RWPE2 (cell line): ENCODE measurements at regions not wholly inside any gene's neighbourhood (a gene's known extent, or its start where the extent isn't known, plus 50 kb on each side); places are given as distances from the start of the nearest gene placed in this dataset.

ENCODE experiments used
- ATAC-seq: fragments of 200-7000 bp; cut with Tn5 transposase; 3 replicates; pipeline ENCODE4 v1.9.1; 2021; ENCODE audit warnings: low read depth
- DNase-seq: peaks from one replicate; pipeline ENCODE4 v3.0.0-alpha.2; 2020; ENCODE audit warnings: low spot score
- H3K27ac ChIP-seq: fragments of 450-650 bp; 2 replicates; pipeline ENCODE4 v1.5.1; 2017; ENCODE audit warnings: mild to moderate bottlenecking; ENCODE audit not compliant: poor library complexity, severe bottlenecking
- H3K27me3 ChIP-seq: fragments of 250-450 bp; sonication (Bioruptor Pico); 2 replicates; pipeline ENCODE4 v1.5.1; 2021; ENCODE audit warnings: mild to moderate bottlenecking, moderate library complexity; ENCODE audit not compliant: insufficient read depth, poor library complexity, severe bottlenecking
- H3K36me3 ChIP-seq: fragments of 250-450 bp; sonication (Bioruptor Pico); 2 replicates; pipeline ENCODE4 v1.5.1; 2020; ENCODE audit warnings: low read depth, mild to moderate bottlenecking, moderate library complexity
- H3K4me1 ChIP-seq: fragments of 250-450 bp; sonication (Bioruptor Pico); 2 replicates; pipeline ENCODE4 v1.5.1; 2021; ENCODE audit warnings: mild to moderate bottlenecking, moderate library complexity; ENCODE audit not compliant: insufficient read depth, poor library complexity, severe bottlenecking
- H3K4me3 ChIP-seq: fragments of 250-450 bp; sonication (Bioruptor Pico); 2 replicates; pipeline ENCODE4 v1.5.1; 2021; ENCODE audit warnings: mild to moderate bottlenecking, moderate library complexity; ENCODE audit not compliant: severe bottlenecking
- H3K9me3 ChIP-seq: fragments of 250-450 bp; sonication (Bioruptor Pico); 2 replicates; pipeline ENCODE4 v1.5.1; 2021; ENCODE audit warnings: mild to moderate bottlenecking, moderate library complexity; ENCODE audit not compliant: severe bottlenecking
- CTCF ChIP-seq: fragments of 450-650 bp; IDR thresholded peaks from one replicate; pipeline ENCODE4 v1.5.1; 2017; ENCODE audit warnings: mild to moderate bottlenecking, moderate library complexity; ENCODE audit not compliant: poor library complexity, severe bottlenecking

- H3K27me3 ChIP-seq, result no peaks in the 10 kb centered on the region
- H3K4me1 ChIP-seq, result no peaks in the 10 kb centered on the region
- no peak overlapping the region for H3K4me3 ChIP-seq
- DNase-seq, result no peak
- no peak overlapping the region for H3K27ac ChIP-seq
- H3K9me3 ChIP-seq, result no peaks in the 10 kb centered on the region
- H3K36me3 ChIP-seq, result no peaks in the 10 kb centered on the region
- no peak for TF ChIP-seq CTCF
- no peak for ATAC-seq
Observed at GRCh38 chrX:34999702-35000101, 57.1 kb downstream of the FAM47B start.

GRCh38 chrX:35006361-35006760 is 63.8 kb downstream of the FAM47B start:
- TF ChIP-seq CTCF, result no peak
- no peaks in the 10 kb centered on the region for H3K27me3 ChIP-seq
- no peaks in the 10 kb centered on the region for H3K4me1 ChIP-seq
- no peaks in the 10 kb centered on the region for H3K36me3 ChIP-seq
- H3K9me3 ChIP-seq, result no peaks in the 10 kb centered on the region
- H3K27ac ChIP-seq, result no peak overlapping the region
- DNase-seq (no peak), ATAC-seq (no peak)
- no peak overlapping the region for H3K4me3 ChIP-seq

- Histone ChIP-seq H3K27ac (no peak overlapping the region), H3K27me3 (no peaks in the 10 kb centered on the region), H3K9me3 (no peaks in the 10 kb centered on the region), H3K36me3 (no peaks in the 10 kb centered on the region), H3K4me3 (no peak overlapping the region), H3K4me1 (no peaks in the 10 kb centered on the region)
- no peak for DNase-seq
- no peak for TF ChIP-seq CTCF
- no peak for ATAC-seq
Observed at GRCh38 chrX:35015621-35016020, 73.0 kb downstream of the FAM47B start.

GRCh38 chrX:35016051-35016450 is 73.5 kb downstream of the FAM47B start:
- no peaks in the 10 kb centered on the region for H3K9me3 ChIP-seq
- TF ChIP-seq CTCF, result no peak
- H3K27ac ChIP-seq, result no peak overlapping the region
- DNase-seq, result no peak
- no peak overlapping the region for H3K4me3 ChIP-seq
- H3K36me3 ChIP-seq, result no peaks in the 10 kb centered on the region
- ATAC-seq, result no peak
- no peaks in the 10 kb centered on the region for H3K4me1 ChIP-seq
- H3K27me3 ChIP-seq, result no peaks in the 10 kb centered on the region

GRCh38 chrX:35017284-35017683 is 74.7 kb downstream of the FAM47B start:
- no peak for TF ChIP-seq CTCF
- DNase-seq (no peak), ATAC-seq (no peak)
- Histone ChIP-seq H3K36me3 (no peaks in the 10 kb centered on the region), H3K9me3 (no peaks in the 10 kb centered on the region), H3K27ac (no peak overlapping the region), H3K27me3 (no peaks in the 10 kb centered on the region), H3K4me1 (no peaks in the 10 kb centered on the region), H3K4me3 (no peak overlapping the region)
